GM12875 (cell line): ENCODE measurements at regions not wholly inside any gene's neighbourhood (a gene's known extent, or its start where the extent isn't known, plus 50 kb on each side); places are given as distances from the start of the nearest gene placed in this dataset.

Experiments used
- H3K4me3 ChIP-seq: one replicate; pipeline ENCODE4 v1.5.1; 2011; ENCODE audit warnings: low read depth, low read length, control low read depth
- CTCF ChIP-seq: IDR thresholded peaks from 2 replicates; pipeline ENCODE4 v1.5.1; 2011; ENCODE audit warnings: low read depth, mild to moderate bottlenecking, control low read depth, inconsistent platforms, low read length, moderate library complexity, borderline replicate concordance; ENCODE audit not compliant: insufficient read depth

- no peak for TF ChIP-seq CTCF
Observed at GRCh38 chr3:195003006-195003892, 267.7 kb downstream of the XXYLT1 start.

GRCh38 chr3:195003893-195004289, 267.1 kb downstream of the XXYLT1 start:
- no peak for TF ChIP-seq CTCF
- H3K4me3 ChIP-seq = no peak overlapping the region

More at GRCh38 chr3:195003006-195003892, 267.7 kb downstream of the XXYLT1 start:
- H3K4me3 ChIP-seq = no peak overlapping the region

DNA sequence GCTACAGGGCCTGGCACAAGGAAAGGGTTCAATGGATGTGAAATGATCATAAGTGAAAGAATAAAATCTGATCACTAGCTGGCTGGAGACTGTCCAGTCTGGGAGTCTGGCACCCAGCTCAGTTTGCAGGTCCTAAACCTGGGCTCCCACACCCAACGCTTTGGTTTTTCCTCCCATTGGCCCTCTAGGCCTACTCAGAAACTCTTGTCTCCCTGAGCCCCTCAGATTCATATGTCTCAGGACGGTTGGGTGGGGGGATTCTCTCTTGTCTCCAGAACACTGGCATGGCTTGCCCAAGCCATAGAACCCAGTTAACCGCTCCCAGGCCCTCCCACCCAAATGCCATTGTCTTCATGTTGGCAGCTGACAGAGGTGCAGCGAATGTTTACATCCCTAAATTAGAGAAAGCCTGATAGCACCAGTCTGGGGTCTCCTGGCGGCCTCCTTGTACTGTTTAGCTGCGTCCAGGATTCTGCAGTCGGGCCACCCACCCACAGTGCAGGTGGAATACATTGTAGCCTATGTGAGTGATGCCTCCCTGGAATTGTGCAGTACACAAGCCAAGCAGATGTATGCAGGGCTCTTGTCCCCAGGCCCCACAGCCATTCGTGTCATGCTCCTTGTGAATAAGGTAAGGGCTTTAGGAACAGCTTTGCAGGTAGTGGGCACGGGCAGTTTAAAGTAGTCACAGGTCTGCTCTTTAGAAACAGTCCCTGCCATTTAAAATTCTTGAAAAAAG, 266.3 kb downstream of the XXYLT1 start:
- no peak overlapping the region for H3K4me3 ChIP-seq
- TF ChIP-seq CTCF = no peak

GRCh38 chr3:195005251-195005620, 265.7 kb downstream of the XXYLT1 start:
- H3K4me3 ChIP-seq = no peak overlapping the region
- no peak for TF ChIP-seq CTCF

DNA sequence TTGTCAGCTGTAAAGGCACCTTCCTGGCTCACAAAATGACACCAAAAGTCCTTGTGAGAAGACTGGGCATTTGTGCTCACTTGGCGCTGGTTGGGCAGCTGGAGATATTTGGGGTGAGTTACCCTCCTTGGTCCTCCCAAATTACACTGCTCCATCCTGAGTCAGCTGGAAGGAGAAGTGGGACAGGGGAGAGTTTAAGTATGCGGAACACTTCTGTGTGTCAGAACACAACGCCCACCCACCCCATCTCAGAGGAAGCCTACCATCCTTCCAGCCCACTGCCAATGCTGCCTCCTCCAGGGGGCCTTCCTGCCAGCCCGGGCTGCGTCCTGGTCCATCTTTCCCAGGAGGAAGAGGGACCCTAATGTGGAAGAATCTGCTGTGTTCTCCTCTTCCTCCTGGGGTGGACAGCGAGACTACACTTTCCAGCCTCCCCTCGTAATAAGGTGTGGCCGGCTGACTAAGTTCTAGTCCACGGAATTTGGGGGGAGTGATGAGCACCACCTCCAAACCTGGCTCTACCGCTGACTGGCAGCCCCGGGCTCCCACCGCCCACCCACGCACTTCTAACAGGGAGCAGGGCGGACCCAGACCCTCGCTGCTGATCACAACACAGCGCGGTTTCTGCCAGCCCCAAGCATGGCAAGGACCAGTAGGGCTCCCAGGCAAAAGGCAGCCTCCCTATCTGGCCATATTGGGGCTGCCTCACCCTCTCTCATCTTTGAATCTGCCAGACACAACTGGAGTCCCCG, 265.0 kb downstream of the XXYLT1 start:
- no peak for TF ChIP-seq CTCF
- H3K4me3 ChIP-seq = no peak overlapping the region

DNA sequence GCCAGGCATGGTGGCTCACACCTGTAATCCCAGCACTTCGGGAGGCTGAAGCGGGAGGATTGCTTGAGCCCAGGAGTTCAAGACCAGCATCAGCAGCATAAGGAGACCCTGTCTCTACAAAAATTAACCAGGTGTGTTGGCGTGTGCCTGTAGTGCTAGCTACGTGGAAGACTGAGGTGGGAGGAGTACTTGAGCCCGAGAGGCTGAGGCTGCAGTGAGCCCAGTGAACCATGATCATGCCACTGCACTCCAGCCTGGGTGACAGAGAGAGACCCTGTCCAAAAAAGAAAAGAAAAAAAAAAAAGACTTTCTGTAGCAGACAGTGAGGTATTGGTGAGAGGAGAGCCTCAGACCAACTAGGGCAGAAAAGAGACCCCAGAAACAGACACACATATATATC, 263.8 kb downstream of the XXYLT1 start:
- H3K4me3 ChIP-seq = no peak overlapping the region

More for the DNA sequence above, 263.8 kb downstream of the XXYLT1 start:
- no peak for TF ChIP-seq CTCF
